Fibroblast of skin of abdomen (primary cell): ENCODE measurements at regions not wholly inside any gene's neighbourhood (a gene's known extent, or its start where the extent isn't known, plus 50 kb on each side); places are given as distances from the start of the nearest gene placed in this dataset.
"Not testable (repeated sequence)": the region's sequence is repeated elsewhere in the genome, so short reads cannot be mapped to it uniquely, and the experiment has no call there.

Experiments used
- DNase-seq: peaks from one replicate; pipeline ENCODE4 v3.0.0-alpha.2; 2013

GRCh38 chr13:47892374-47892773 lies 108.7 kb downstream of the SUCLA2 start:
- no peak for DNase-seq

- DNase-seq = peak; percentile 62
Observed at GRCh38 chr13:47890146-47890814, 110.8 kb downstream of the SUCLA2 start.

- no peak for DNase-seq
Observed at GRCh38 chr13:47886314-47886713, 114.8 kb downstream of the SUCLA2 start.

- no peak for DNase-seq
Observed at GRCh38 chr13:47875201-47875600, 125.9 kb downstream of the SUCLA2 start.

- DNase-seq = not testable (repeated sequence)
Observed at GRCh38 chr13:47873987-47874386, 127.1 kb downstream of the SUCLA2 start.

- not testable (repeated sequence) for DNase-seq
Observed at GRCh38 chr13:47873319-47873718, 127.8 kb downstream of the SUCLA2 start.

- peak; percentile 15 for DNase-seq
Observed at GRCh38 chr13:47869776-47870175, 131.3 kb downstream of the SUCLA2 start.

GRCh38 chr13:47865883-47866282 lies 135.2 kb downstream of the SUCLA2 start:
- DNase-seq = no peak

- DNase-seq = no peak
Observed at GRCh38 chr13:47862841-47863240, 138.2 kb downstream of the SUCLA2 start.

- DNase-seq = peak; percentile 86
Observed at GRCh38 chr13:47859165-47859564, 141.9 kb downstream of the SUCLA2 start.

GRCh38 chr13:47858042-47859025 lies 142.7 kb downstream of the SUCLA2 start:
- DNase-seq = peak; percentile 75

- peak; percentile 90 for DNase-seq
Observed at GRCh38 chr13:47853236-47853635, 147.8 kb downstream of the SUCLA2 start.

- no peak for DNase-seq
Observed at GRCh38 chr13:47846886-47847285, 154.2 kb downstream of the SUCLA2 start.

GRCh38 chr13:47845981-47846380 lies 155.1 kb downstream of the SUCLA2 start:
- DNase-seq = no peak

- DNase-seq = no peak
Observed at GRCh38 chr13:47843005-47843404, 158.1 kb downstream of the SUCLA2 start.

GRCh38 chr13:47841151-47841550 lies 159.9 kb downstream of the SUCLA2 start:
- DNase-seq = no peak

GRCh38 chr13:47837906-47838305 lies 163.2 kb downstream of the SUCLA2 start:
- DNase-seq = no peak

GRCh38 chr13:47837104-47837880 lies 163.8 kb downstream of the SUCLA2 start:
- DNase-seq = no peak

- no peak for DNase-seq
Observed at GRCh38 chr13:47835470-47836228, 165.4 kb downstream of the SUCLA2 start.

- no peak for DNase-seq
Observed at GRCh38 chr13:47832458-47832972, 168.6 kb downstream of the SUCLA2 start.

- peak; percentile 58 for DNase-seq
Observed at GRCh38 chr13:47831265-47831664, 169.8 kb downstream of the SUCLA2 start.

- DNase-seq = peak; percentile 83
Observed at GRCh38 chr13:47829690-47830089, 171.4 kb downstream of the SUCLA2 start.
